ENCODE measurements at regions not wholly inside any gene's neighbourhood (a gene's known extent, or its start where the extent isn't known, plus 50 kb on each side); places are given as distances from the start of the nearest gene placed in this dataset.

- intact Hi-C loops (cut with micrococcal nuclease; ENCODE audit: unreplicated experiment) (no loop called here), in situ Hi-C loops (cut with HindIII; ENCODE audit: extremely low pct_ligation_motif_present, low pct_unique_long_range_greater_than_20kb) (no loop called here)
- Histone ChIP-seq H3K36me3 (replicated peaks in 1 of 2; ENCODE audit: control insufficient read depth in 1 of 2, insufficient read depth in 2 of 2, low read length in 2 of 2) (no peaks in the 10 kb centered on the region), H3K4me2 (ENCODE audit: low read depth, low read length) (no peak overlapping the region), H3K4me3 (replicated peaks in 1 of 3; ENCODE audit: insufficient read depth in 1 of 3, low read depth in 2 of 3, low read length in 3 of 3) (no peak overlapping the region), H3K79me2 (ENCODE audit: insufficient read depth, low read length) (no peaks in the 10 kb centered on the region), H3K9me3 (ENCODE audit: low read length) (no peaks in the 10 kb centered on the region), H3K27me3 (ENCODE audit: control insufficient read depth in 1 of 2, insufficient read depth in 2 of 2, low read length in 2 of 2) (peaks cover 0 to under 1% of the 10 kb centered on the region in 2 experiments; a peak in 2 of 5 replicates), H2AFZ (ENCODE audit: low read length) (no peak overlapping the region), H3K27ac (ENCODE audit: extremely low read length, insufficient read depth, low read length) (no peak overlapping the region), H3K4me1 (ENCODE audit: insufficient read depth, low read length) (no peaks in the 10 kb centered on the region), H4K20me1 (ENCODE audit: insufficient read depth, low read length) (no peaks in the 10 kb centered on the region), H3K9ac (ENCODE audit: insufficient read depth, low read depth, low read length) (no peak overlapping the region)
- TF ChIP-seq HOXA3 (CRISPR knock-in tag; IDR thresholded peaks at IDR 0.05) (no peak), ZNF224 (CRISPR knock-in tag; IDR thresholded peaks at IDR 0.05) (no peak), MLXIP (CRISPR knock-in tag; IDR thresholded peaks at IDR 0.05; ENCODE audit: borderline replicate concordance) (no peak), KAT7 (CRISPR knock-in tag; IDR thresholded peaks at IDR 0.05; ENCODE audit: borderline replicate concordance) (no peak)
- ChIA-PET POLR2A (no interaction called here), CTCF (ENCODE audit: low intra/inter-chr PET ratio, low total read pairs) (no interaction called here)
- no peak for FAIRE-seq
- ATAC-seq, result no peak
- DNase-seq (ENCODE audit: low spot score), result no peak
- BruUV-seq (replicated peaks), result no TSS peak
- 24% methylated on average over 5 of the region's 5 CpGs for WGBS (ENCODE audit: low lambda C conversion rate)
Observed at GRCh38 chr9:86546712-86547111, 192.5 kb upstream of the TUT7 start.

- ATAC-seq (no peak), DNase-seq (ENCODE audit: low spot score) (no peak), FAIRE-seq (no peak)
- no peak overlapping the region for H2AFZ ChIP-seq (ENCODE audit: low read length)
- peaks cover 0 to 3% of the 10 kb centered on the region in 2 experiments; a peak in 2 of 5 replicates for H3K27me3 ChIP-seq (ENCODE audit: control insufficient read depth in 1 of 2, insufficient read depth in 2 of 2, low read length in 2 of 2)
- no peaks in the 10 kb centered on the region for H3K36me3 ChIP-seq (replicated peaks in 1 of 2; ENCODE audit: control insufficient read depth in 1 of 2, insufficient read depth in 2 of 2, low read length in 2 of 2)
- ChIA-PET POLR2A (no interaction called here), CTCF (ENCODE audit: low intra/inter-chr PET ratio, low total read pairs) (no interaction called here)
- TF ChIP-seq ZNF253 (CRISPR knock-in tag; IDR thresholded peaks at IDR 0.05; ENCODE audit: borderline replicate concordance), result no peak
- TF ChIP-seq ZNF670 (CRISPR knock-in tag; IDR thresholded peaks at IDR 0.05; ENCODE audit: borderline replicate concordance), result no peak
- H3K4me3 ChIP-seq (replicated peaks in 1 of 3; ENCODE audit: insufficient read depth in 1 of 3, low read depth in 2 of 3, low read length in 3 of 3), result no peak overlapping the region
- H3K27ac ChIP-seq (ENCODE audit: extremely low read length, insufficient read depth, low read length), result no peak overlapping the region
- H3K9me3 ChIP-seq (ENCODE audit: low read length), result no peaks in the 10 kb centered on the region
- in situ Hi-C loops (cut with HindIII; ENCODE audit: extremely low pct_ligation_motif_present, low pct_unique_long_range_greater_than_20kb), result no loop called here
- H3K9ac ChIP-seq (ENCODE audit: insufficient read depth, low read depth, low read length), result no peak overlapping the region
- H3K4me1 ChIP-seq (ENCODE audit: insufficient read depth, low read length), result no peaks in the 10 kb centered on the region
- no peaks in the 10 kb centered on the region for H4K20me1 ChIP-seq (ENCODE audit: insufficient read depth, low read length)
- 24% methylated on average over 2 of the region's 2 CpGs for WGBS (ENCODE audit: low lambda C conversion rate)
- H3K4me2 ChIP-seq (ENCODE audit: low read depth, low read length), result no peak overlapping the region
- intact Hi-C loops (cut with micrococcal nuclease; ENCODE audit: unreplicated experiment), result no loop called here
- BruUV-seq (replicated peaks), result no TSS peak
- no peaks in the 10 kb centered on the region for H3K79me2 ChIP-seq (ENCODE audit: insufficient read depth, low read length)
Observed at GRCh38 chr9:86545090-86545489, 190.9 kb upstream of the TUT7 start.

Data from HepG2 (cell line).